WERI-Rb-1 (cell line): ENCODE measurements at regions not wholly inside any gene's neighbourhood (a gene's known extent, or its start where the extent isn't known, plus 50 kb on each side); places are given as distances from the start of the nearest gene placed in this dataset.

Experiments
- DNase-seq: peaks from one replicate; pipeline ENCODE4 v3.0.0-alpha.2; 2020
- H3K27ac ChIP-seq: fragments of 250-450 bp; sonication (Bioruptor Pico); 2 replicates; pipeline ENCODE4 v1.5.1; 2020; ENCODE audit warnings: mild to moderate bottlenecking, moderate library complexity
- H3K27me3 ChIP-seq: fragments of 250-450 bp; sonication (Bioruptor Pico); 2 replicates; pipeline ENCODE4 v1.5.1; 2021; ENCODE audit warnings: mild to moderate bottlenecking, low read depth, moderate library complexity; ENCODE audit not compliant: insufficient read depth, severe bottlenecking
- H3K36me3 ChIP-seq: fragments of 250-450 bp; sonication (Bioruptor Pico); 2 replicates; pipeline ENCODE4 v1.5.1; 2020; ENCODE audit warnings: mild to moderate bottlenecking, moderate library complexity
- H3K4me3 ChIP-seq: 2 replicates; pipeline ENCODE4 v1.5.1; 2011; ENCODE audit warnings: low read depth, mild to moderate bottlenecking, control low read depth, low read length
- H3K9me3 ChIP-seq: fragments of 250-450 bp; sonication (Bioruptor Pico); 2 replicates; pipeline ENCODE4 v1.5.1; 2021; ENCODE audit warnings: mild to moderate bottlenecking, moderate library complexity; ENCODE audit not compliant: severe bottlenecking
- CTCF ChIP-seq: IDR thresholded peaks from 2 replicates; pipeline ENCODE4 v1.5.1; 2011; ENCODE audit warnings: low read depth, mild to moderate bottlenecking, control low read depth, inconsistent platforms, low read length

GRCh38 chr6:140915103-140915502, 1217.6 kb upstream of the GJE1 start:
- Histone ChIP-seq H3K9me3 (no peaks in the 10 kb centered on the region), H3K27me3 (no peaks in the 10 kb centered on the region), H3K36me3 (no peaks in the 10 kb centered on the region), H3K4me3 (no peak overlapping the region), H3K27ac (no peak overlapping the region)
- no peak for DNase-seq
- TF ChIP-seq CTCF: no peak

DNA sequence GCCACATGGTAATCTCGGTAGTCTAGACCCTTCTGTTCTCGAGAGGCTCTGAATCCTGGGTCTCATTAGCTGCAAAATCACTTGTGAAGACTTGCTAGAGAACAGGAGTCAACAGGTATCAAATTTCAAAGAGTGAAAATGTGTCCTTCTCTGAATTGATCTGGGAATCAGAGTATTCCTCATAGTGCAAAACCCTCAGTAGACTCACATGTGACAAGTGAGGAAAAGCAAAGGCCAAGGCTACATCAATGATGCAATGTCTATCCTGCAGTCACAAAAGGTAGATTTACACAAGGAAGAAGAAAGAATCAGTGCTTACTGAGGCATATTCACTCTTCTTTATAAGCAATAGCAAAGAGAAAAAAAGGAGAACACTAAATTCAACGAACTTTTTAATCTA, 1220.0 kb upstream of the GJE1 start:
- no peaks in the 10 kb centered on the region for H3K36me3 ChIP-seq
- no peaks in the 10 kb centered on the region for H3K27me3 ChIP-seq
- no peak overlapping the region for H3K4me3 ChIP-seq
- no peak overlapping the region for H3K27ac ChIP-seq
- H3K9me3 ChIP-seq: no peaks in the 10 kb centered on the region
- TF ChIP-seq CTCF: no peak
- no peak for DNase-seq

DNA sequence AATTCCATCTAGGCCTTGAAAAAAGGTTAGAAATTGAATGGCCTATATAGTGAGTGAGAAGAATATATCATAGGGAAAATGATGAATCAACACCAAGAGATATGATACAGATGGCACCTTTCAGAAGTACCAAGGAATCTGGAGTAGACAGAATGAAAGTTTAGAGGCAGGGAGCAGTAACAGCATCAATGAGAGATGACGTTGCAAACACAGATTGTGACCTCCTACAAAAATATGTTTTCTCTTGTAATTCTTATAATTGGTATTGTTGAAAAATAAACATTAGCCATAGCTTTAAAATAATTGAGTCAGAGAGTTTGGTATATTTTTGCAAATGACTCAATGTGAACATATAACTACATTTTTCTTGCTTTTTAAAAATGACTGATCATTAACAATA, 1223.1 kb upstream of the GJE1 start:
- TF ChIP-seq CTCF: no peak
- no peak for DNase-seq
- no peaks in the 10 kb centered on the region for H3K36me3 ChIP-seq
- H3K4me3 ChIP-seq: no peak overlapping the region
- H3K27ac ChIP-seq: no peak overlapping the region
- no peaks in the 10 kb centered on the region for H3K9me3 ChIP-seq
- H3K27me3 ChIP-seq: no peaks in the 10 kb centered on the region

GRCh38 chr6:140909156-140909555, 1223.6 kb upstream of the GJE1 start:
- Histone ChIP-seq H3K36me3 (no peaks in the 10 kb centered on the region), H3K4me3 (no peak overlapping the region), H3K9me3 (no peaks in the 10 kb centered on the region), H3K27ac (no peak overlapping the region), H3K27me3 (no peaks in the 10 kb centered on the region)
- DNase-seq: no peak
- TF ChIP-seq CTCF: no peak

DNA sequence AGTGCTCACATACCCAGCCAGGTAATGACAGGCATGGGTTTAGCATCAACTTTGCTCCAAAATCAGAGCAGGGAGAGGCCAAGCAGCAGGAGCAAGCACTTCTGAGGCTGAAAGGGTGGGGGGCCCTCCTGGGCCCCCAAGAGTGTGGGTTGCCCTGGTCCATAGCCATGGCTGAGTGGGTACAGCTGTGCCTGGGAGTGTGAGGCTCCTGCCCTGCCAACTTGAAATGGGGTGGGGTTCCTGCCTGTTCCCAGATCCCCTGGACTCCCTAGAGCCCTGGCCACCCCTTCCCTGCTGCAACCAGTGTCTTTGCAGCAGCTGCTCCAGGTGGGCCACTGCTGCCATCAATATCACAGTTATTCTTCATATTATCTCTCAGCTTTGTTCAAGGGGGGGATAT, 1224.2 kb upstream of the GJE1 start:
- no peak overlapping the region for H3K4me3 ChIP-seq
- H3K36me3 ChIP-seq: no peaks in the 10 kb centered on the region
- DNase-seq: no peak
- TF ChIP-seq CTCF: no peak
- H3K27me3 ChIP-seq: no peaks in the 10 kb centered on the region
- no peaks in the 10 kb centered on the region for H3K9me3 ChIP-seq
- no peak overlapping the region for H3K27ac ChIP-seq

DNA sequence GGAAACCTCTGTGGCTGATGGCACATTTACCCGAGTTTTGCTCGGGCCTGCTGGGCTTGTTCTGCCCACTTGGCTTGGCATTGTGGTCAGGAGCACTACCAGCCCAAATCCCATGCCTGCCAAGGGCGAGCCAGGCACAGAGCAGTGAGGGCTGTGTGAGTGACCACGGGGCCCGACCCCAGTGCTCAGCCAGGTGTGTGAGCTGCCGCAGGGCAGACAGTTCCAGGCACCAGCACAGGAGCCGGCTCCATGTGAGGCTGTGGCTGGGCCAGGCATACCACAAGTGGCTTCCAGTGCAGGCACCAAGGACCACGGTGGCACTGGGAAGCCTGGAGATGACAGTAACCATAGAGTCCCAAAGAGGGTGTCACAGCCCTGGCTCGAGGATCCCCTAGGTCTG, 1225.5 kb upstream of the GJE1 start:
- Histone ChIP-seq H3K27me3 (no peaks in the 10 kb centered on the region), H3K9me3 (no peaks in the 10 kb centered on the region), H3K27ac (no peak overlapping the region), H3K4me3 (no peak overlapping the region), H3K36me3 (no peaks in the 10 kb centered on the region)
- no peak for DNase-seq
- no peak for TF ChIP-seq CTCF
